GM19438 (cell line): ENCODE measurements at regions not wholly inside any gene's neighbourhood (a gene's known extent, or its start where the extent isn't known, plus 50 kb on each side); places are given as distances from the start of the nearest gene placed in this dataset.
A peak's percentile ranks its signal among the peaks of the same experiment; 100 is the strongest.

Experiments used
- ATAC-seq: cut with Tn5 transposase; IDR thresholded peaks from one replicate; pipeline ENCODE4 v1.9.1; 2021; ENCODE audit warnings: low read depth; ENCODE audit not compliant: unreplicated experiment

- peak; percentile 78 for ATAC-seq
These were observed 90.9 kb upstream of the SMNDC1 start for GRCh38 chr10:110395350-110396283.

GRCh38 chr10:110396284-110396651 is 91.5 kb upstream of the SMNDC1 start:
- ATAC-seq: no peak

GRCh38 chr10:110397856-110398255 is 93.1 kb upstream of the SMNDC1 start:
- no peak for ATAC-seq

- no peak for ATAC-seq
These were observed 93.8 kb upstream of the SMNDC1 start for GRCh38 chr10:110398419-110399105.

GRCh38 chr10:110399106-110399964 is 94.6 kb upstream of the SMNDC1 start:
- ATAC-seq: no peak

- ATAC-seq: no peak
These were observed 95.5 kb upstream of the SMNDC1 start for GRCh38 chr10:110399965-110400933.

GRCh38 chr10:110401401-110402076 is 96.2 kb upstream of the DUSP5 start:
- ATAC-seq: no peak

- no peak for ATAC-seq
These were observed 95.7 kb upstream of the DUSP5 start for GRCh38 chr10:110402077-110402416.

GRCh38 chr10:110403593-110403992 is 94.1 kb upstream of the DUSP5 start:
- ATAC-seq: no peak

- no peak for ATAC-seq
These were observed 93.3 kb upstream of the DUSP5 start for GRCh38 chr10:110404413-110404812.

- no peak for ATAC-seq
These were observed 92.9 kb upstream of the DUSP5 start for GRCh38 chr10:110404825-110405224.

- ATAC-seq: no peak
These were observed 92.3 kb upstream of the DUSP5 start for GRCh38 chr10:110405380-110405779.

- no peak for ATAC-seq
These were observed 90.2 kb upstream of the DUSP5 start for GRCh38 chr10:110407301-110408170.

GRCh38 chr10:110408203-110408871 is 89.4 kb upstream of the DUSP5 start:
- ATAC-seq: no peak

- no peak for ATAC-seq
These were observed 88.8 kb upstream of the DUSP5 start for GRCh38 chr10:110408943-110409342.

GRCh38 chr10:110409488-110409887 is 88.2 kb upstream of the DUSP5 start:
- ATAC-seq: no peak

- ATAC-seq: no peak
These were observed 87.8 kb upstream of the DUSP5 start for GRCh38 chr10:110409926-110410325.
